H1 (cell line): ENCODE measurements at regions not wholly inside any gene's neighbourhood (a gene's known extent, or its start where the extent isn't known, plus 50 kb on each side); places are given as distances from the start of the nearest gene placed in this dataset.
A peak's percentile ranks its signal among the peaks of the same experiment; 100 is the strongest.

Experiments used
- CTCF ChIA-PET: fragments of 300-600 bp; sonication (Branson Sonifier 250); formaldehyde crosslinking; loops from one replicate; lab custom pipeline; 2021; ENCODE audit not compliant: partially characterized antibody; lab: Charles Lee
- POLR2A ChIA-PET: fragments of 300-600 bp; sonication (Branson Sonifier 250); formaldehyde crosslinking; loops from one replicate; lab custom pipeline; 2021; ENCODE audit warnings: inconsistent platforms; ENCODE audit not compliant: partially characterized antibody; lab: Charles Lee
- DNase-seq, 2 experiments: peaks; one replicate each; pipeline versions ENCODE4 v3.0.0 to v3.0.0-alpha.2; 2010 to 2022; ENCODE audit warnings: low spot score in 2 of 2, low read depth in 1 of 2, mixed read lengths in 1 of 2
- FAIRE-seq: peaks from 2 replicates; lab custom pipeline; 2011; peaks lifted over from hg19 to GRCh38; lab: Jason Lieb, UNC
- H2AFZ ChIP-seq: 2 replicates; pipeline ENCODE4 v1.8.1; 2012; ENCODE audit warnings: low read length, inconsistent platforms
- H2AK5ac ChIP-seq: 2 replicates; pipeline ENCODE4 v1.6.1; 2013; ENCODE audit warnings: low read depth, low read length
- H2BK120ac ChIP-seq: replicated peaks from 2 replicates; pipeline ENCODE3; 2013; ENCODE audit warnings: low read depth, low read length, inconsistent platforms
- H2BK12ac ChIP-seq: 2 replicates; pipeline ENCODE4 v1.6.1; 2013; ENCODE audit warnings: low read depth, low read length
- H2BK15ac ChIP-seq: 2 replicates; pipeline ENCODE4 v1.6.1; 2013; ENCODE audit warnings: low read length
- H2BK20ac ChIP-seq: 2 replicates; pipeline ENCODE4 v1.6.1; 2013; ENCODE audit warnings: low read length
- H2BK5ac ChIP-seq: 2 replicates; pipeline ENCODE4 v1.6.1; 2013; ENCODE audit warnings: low read depth, low read length
- H3K14ac ChIP-seq: 2 replicates; pipeline ENCODE4 v1.6.1; 2013; ENCODE audit warnings: inconsistent platforms; ENCODE audit not compliant: insufficient read length
- H3K18ac ChIP-seq: 2 replicates; pipeline ENCODE4 v1.6.1; 2013; ENCODE audit warnings: low read length; ENCODE audit errors: extremely low read depth
- H3K23ac ChIP-seq: 2 replicates; pipeline ENCODE4 v1.6.1; 2013; ENCODE audit warnings: inconsistent platforms; ENCODE audit not compliant: insufficient read length
- H3K23me2 ChIP-seq: 2 replicates; pipeline ENCODE4 v1.6.1; 2013; ENCODE audit warnings: low read depth, low read length
- H3K27ac ChIP-seq: 2 replicates; pipeline ENCODE4 v1.6.1; 2011; ENCODE audit warnings: low read depth, low read length, inconsistent platforms
- H3K27me3 ChIP-seq, 4 experiments: replicated peaks in 1 of 4; 1 replicate in 1 of 4; 2 replicates in 3 of 4; pipeline versions ENCODE4 v1.6.1 to v1.8.1; 2011 to 2013; ENCODE audit warnings: low read length in 3 of 4, mild to moderate bottlenecking in 3 of 4, inconsistent platforms in 2 of 4, mixed read lengths in 2 of 4, moderate library complexity in 1 of 4; ENCODE audit not compliant: control insufficient read depth in 3 of 4, insufficient read depth in 3 of 4; ENCODE audit errors: extremely low read depth in 1 of 4
- H3K36me3 ChIP-seq, 4 experiments: 2 replicates each; pipeline versions ENCODE4 v1.6.1 to v1.8.1; 2011 to 2013; ENCODE audit warnings: mild to moderate bottlenecking in 4 of 4, low read length in 3 of 4, moderate library complexity in 2 of 4, control low read depth in 1 of 4, inconsistent platforms in 1 of 4; ENCODE audit not compliant: insufficient read depth in 4 of 4, control insufficient read depth in 2 of 4
- H3K4ac ChIP-seq: replicated peaks from 2 replicates; pipeline ENCODE3; 2013; ENCODE audit warnings: low read length, low read depth, mixed read lengths, inconsistent platforms; ENCODE audit not compliant: insufficient read length
- H3K4me1 ChIP-seq, 4 experiments: replicated peaks in 1 of 4; 1 replicate in 1 of 4; 2 replicates in 3 of 4; pipeline versions ENCODE4 v1.6.1 to v1.8.1; 2011 to 2013; ENCODE audit warnings: low read length in 3 of 4, inconsistent platforms in 2 of 4, mixed read lengths in 1 of 4; ENCODE audit not compliant: insufficient read depth in 4 of 4, control insufficient read depth in 3 of 4
- H3K4me2 ChIP-seq, 2 experiments: 2 replicates each; pipeline versions ENCODE4 v1.6.1 to v1.8.1; 2011 to 2013; ENCODE audit warnings: low read depth in 2 of 2, low read length in 2 of 2, control low read depth in 1 of 2, inconsistent platforms in 1 of 2, mild to moderate bottlenecking in 1 of 2; ENCODE audit not compliant: insufficient read depth in 1 of 2
- H3K4me3 ChIP-seq, 4 experiments: fragments of 200-600, 300-600 bp in 1 of 4; sonication (generic), shearing (Covaris generic), sonication (Bioruptor Twin) in 1 of 4; 2 replicates each; pipeline versions ENCODE4 v1.5.1 to v1.8.1; 2011 to 2016; ENCODE audit warnings: low read length in 4 of 4, low read depth in 3 of 4, control low read depth in 2 of 4, inconsistent platforms in 2 of 4, mild to moderate bottlenecking in 2 of 4, mixed read lengths in 1 of 4, moderate library complexity in 1 of 4; ENCODE audit not compliant: insufficient read depth in 2 of 4; ENCODE audit errors: extremely low read depth in 1 of 4
- H3K56ac ChIP-seq: replicated peaks from 2 replicates; pipeline ENCODE3; 2013; ENCODE audit warnings: low read depth, mild to moderate bottlenecking, mixed read lengths, low read length, inconsistent platforms; ENCODE audit not compliant: insufficient read length
- H3K79me1 ChIP-seq: 2 replicates; pipeline ENCODE4 v1.6.1; 2013; ENCODE audit warnings: low read depth, low read length, control low read depth
- H3K79me2 ChIP-seq, 2 experiments: 2 replicates each; pipeline versions ENCODE4 v1.6.1 to v1.8.1; 2012 to 2013; ENCODE audit warnings: low read length in 2 of 2, mild to moderate bottlenecking in 2 of 2, inconsistent platforms in 1 of 2; ENCODE audit not compliant: insufficient read depth in 2 of 2, control insufficient read depth in 1 of 2
- H3K9ac ChIP-seq, 4 experiments: replicated peaks in 1 of 4; 1 replicate in 1 of 4; 2 replicates in 3 of 4; pipeline versions ENCODE4 v1.6.1 to v1.8.1; 2011 to 2013; ENCODE audit warnings: low read depth in 3 of 4, low read length in 3 of 4, control low read depth in 2 of 4, mild to moderate bottlenecking in 2 of 4, moderate library complexity in 2 of 4, inconsistent platforms in 1 of 4; ENCODE audit errors: extremely low read depth in 1 of 4
- H3K9me3 ChIP-seq, 2 experiments: 2 replicates each; pipeline versions ENCODE4 v1.6.1 to v1.8.1; 2012 to 2013; ENCODE audit warnings: mild to moderate bottlenecking in 2 of 2, moderate library complexity in 2 of 2, control low read depth in 1 of 2, inconsistent platforms in 1 of 2, low read depth in 1 of 2, low read length in 1 of 2, mixed read lengths in 1 of 2; ENCODE audit not compliant: insufficient read depth in 2 of 2
- H4K20me1 ChIP-seq, 2 experiments: replicated peaks in 1 of 2; 2 replicates each; pipeline versions ENCODE3 to v1.8.1; 2011 to 2013; ENCODE audit warnings: inconsistent platforms in 2 of 2, low read length in 2 of 2, mild to moderate bottlenecking in 1 of 2; ENCODE audit not compliant: insufficient read depth in 2 of 2, control insufficient read depth in 1 of 2
- H4K5ac ChIP-seq: 2 replicates; pipeline ENCODE4 v1.6.1; 2013; ENCODE audit warnings: low read length, low read depth, mixed read lengths, inconsistent platforms; ENCODE audit not compliant: insufficient read length
- H4K8ac ChIP-seq: 2 replicates; pipeline ENCODE4 v1.8.0; 2013; ENCODE audit warnings: mild to moderate bottlenecking, moderate library complexity, low read length, inconsistent platforms; ENCODE audit not compliant: insufficient read depth; ENCODE audit errors: extremely low read depth
- H4K91ac ChIP-seq: replicated peaks from 2 replicates; pipeline ENCODE3; 2013; ENCODE audit warnings: low read length, mixed read lengths, inconsistent platforms; ENCODE audit not compliant: insufficient read length
- CEBPB ChIP-seq: IDR thresholded peaks from 2 replicates; pipeline ENCODE4 v1.6.1; 2012; ENCODE audit warnings: low read depth, low read length
- EP300 ChIP-seq, 2 experiments: IDR thresholded peaks; 1 replicate in 1 of 2; 2 replicates in 1 of 2; pipeline ENCODE4 v1.6.1; 2011 to 2012; ENCODE audit warnings: low read depth in 2 of 2, low read length in 2 of 2, mild to moderate bottlenecking in 2 of 2, borderline replicate concordance in 1 of 2, inconsistent platforms in 1 of 2, moderate library complexity in 1 of 2
- KDM1A ChIP-seq: fragments of 200-600, 300-600 bp; sonication (generic); IDR thresholded peaks from 2 replicates; pipeline ENCODE4 v1.7.1; 2016; ENCODE audit warnings: mild to moderate bottlenecking, low read length, borderline replicate concordance
- MAFK ChIP-seq: IDR thresholded peaks from 2 replicates; pipeline ENCODE4 v1.6.1; 2012; ENCODE audit warnings: low read depth, mild to moderate bottlenecking, improper control_type of control experiment, low read length
- SRF ChIP-seq: IDR thresholded peaks from 2 replicates; pipeline ENCODE4 v1.6.1; 2011; ENCODE audit warnings: mild to moderate bottlenecking, low read depth, low read length, moderate library complexity
- TAF7 ChIP-seq: optimal IDR thresholded peaks from 2 replicates; pipeline ENCODE3; 2011; ENCODE audit warnings: low read depth, mild to moderate bottlenecking, inconsistent platforms, low read length, moderate library complexity, borderline replicate concordance
- YY1 ChIP-seq: IDR thresholded peaks from 2 replicates; pipeline ENCODE4 v1.6.1; 2011; ENCODE audit warnings: low read depth, mild to moderate bottlenecking, low read length
- WGBS, 2 experiments: shearing (Covaris generic) in 1 of 2; methylation state at CpG; one replicate each; pipeline versions ENCODE4 v1.1.6 to v1.1.7; 2013 to 2015; ENCODE audit warnings: low lambda C conversion rate in 2 of 2, mixed read lengths in 2 of 2, inconsistent platforms in 1 of 2, low coverage in 1 of 2, missing lambda C conversion rate in 1 of 2; ENCODE audit not compliant: insufficient replicate concordance in 2 of 2, insufficient coverage in 1 of 2, insufficient read length in 1 of 2; ENCODE audit errors: extremely low coverage in 1 of 2, missing lambda C conversion rate in 1 of 2; 5-methylcytosine and 5-hydroxymethylcytosine counted together
- TF ChIP-seq, protein P1 (sequence below): IDR thresholded peaks from 2 replicates; pipeline ENCODE4 v1.6.1; 2011; ENCODE audit warnings: low read length, improper control_type of control experiment

DNA sequence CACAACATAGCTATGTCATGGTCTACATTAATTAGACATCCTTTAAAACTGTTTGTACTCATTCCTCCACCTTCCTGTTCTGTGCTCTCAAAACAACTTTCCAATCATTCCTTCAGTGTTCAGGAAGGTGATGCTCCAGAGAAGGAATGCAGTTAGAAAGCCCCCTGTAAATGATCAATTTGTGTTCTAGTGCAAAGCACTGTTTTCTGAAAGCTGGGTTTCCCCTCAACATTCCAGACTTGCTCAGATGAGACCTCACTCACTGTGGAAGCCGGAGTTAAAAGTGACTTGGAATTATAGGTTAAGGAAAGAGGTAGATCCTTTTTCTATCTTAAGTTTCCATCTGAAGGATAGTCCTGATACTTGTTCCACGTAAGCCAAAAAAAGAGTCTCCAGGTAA, 95.9 kb downstream of the BMP2 start:
- 83% methylated on average over 2 of the region's 2 CpGs; no CpG with 5 or more reads in 1 of the 2 experiments for WGBS, 2 experiments
- Histone ChIP-seq H3K23me2 (no peaks in the 10 kb centered on the region), H4K8ac (no peak overlapping the region), H2BK20ac (no peak overlapping the region), H4K91ac (no peak overlapping the region), H3K9ac (no peak overlapping the region), H3K4me1 (no peaks in the 10 kb centered on the region; a peak in 1 of 7 replicates), H3K79me1 (no peaks in the 10 kb centered on the region), H4K5ac (no peak overlapping the region), H3K4me3 (no peak overlapping the region), H3K27ac (no peak overlapping the region), H3K4me2 (no peak overlapping the region), H3K18ac (no peak overlapping the region), H2AFZ (peak overlapping the region; percentile 82), H3K14ac (no peak overlapping the region), H3K9me3 (no peaks in the 10 kb centered on the region), H3K27me3 (no peaks in the 10 kb centered on the region), H3K36me3 (no peaks in the 10 kb centered on the region), H2BK120ac (no peak overlapping the region), H2BK15ac (no peak overlapping the region)
- FAIRE-seq (no peak), DNase-seq (no peak)
- CTCF ChIA-PET = interaction anchor here (1.2 to 1.3 kb wide), 2 partner anchors 10 to 232 kb away, joined by 3 to 4 read pairs; no protein-coding TSS in a partner anchor
- TF ChIP-seq, protein P1, sequence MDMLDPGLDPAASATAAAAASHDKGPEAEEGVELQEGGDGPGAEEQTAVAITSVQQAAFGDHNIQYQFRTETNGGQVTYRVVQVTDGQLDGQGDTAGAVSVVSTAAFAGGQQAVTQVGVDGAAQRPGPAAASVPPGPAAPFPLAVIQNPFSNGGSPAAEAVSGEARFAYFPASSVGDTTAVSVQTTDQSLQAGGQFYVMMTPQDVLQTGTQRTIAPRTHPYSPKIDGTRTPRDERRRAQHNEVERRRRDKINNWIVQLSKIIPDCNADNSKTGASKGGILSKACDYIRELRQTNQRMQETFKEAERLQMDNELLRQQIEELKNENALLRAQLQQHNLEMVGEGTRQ = no peak
- TF ChIP-seq TAF7 (no peak), KDM1A (no peak), CEBPB (no peak), SRF (no peak), YY1 (no peak), MAFK (no peak), EP300 (IDR thresholded peaks at IDR 0.05; ENCODE audit: borderline replicate concordance in 1 of 2, low read depth in 2 of 2, low read length in 2 of 2) (no peak)
- TF ChIP-seq, all 59 proteins: peak for 0
- POLR2A ChIA-PET = no interaction called here
- no peak overlapping the region for H2BK5ac ChIP-seq
- no peaks in the 10 kb centered on the region for H3K79me2 ChIP-seq
- H4K20me1 ChIP-seq = no peaks in the 10 kb centered on the region
- H2BK12ac ChIP-seq = no peak overlapping the region
- no peak overlapping the region for H3K56ac ChIP-seq
- H2AK5ac ChIP-seq = no peak overlapping the region
- H3K23ac ChIP-seq = no peak overlapping the region
- no peak overlapping the region for H3K4ac ChIP-seq
